Lung microvascular endothelial cell (primary cell): ENCODE measurements at regions not wholly inside any gene's neighbourhood (a gene's known extent, or its start where the extent isn't known, plus 50 kb on each side); places are given as distances from the start of the nearest gene placed in this dataset.
A peak's percentile ranks its signal among the peaks of the same experiment; 100 is the strongest.
"Not testable (repeated sequence)": the region's sequence is repeated elsewhere in the genome, so short reads cannot be mapped to it uniquely, and the experiment has no call there.

ENCODE experiments used
- DNase-seq, 2 donors: peaks; one replicate each; pipeline versions ENCODE4 v3.0.0 to v3.0.0-alpha.2; 2010; ENCODE audit warnings: low read depth in 2 of 2

- no peak for DNase-seq
These were observed 62.0 kb downstream of the CAVIN4 start for GRCh38 chr9:100639854-100640253.

GRCh38 chr9:100640447-100641050 lies 62.7 kb downstream of the CAVIN4 start:
- DNase-seq, result peak in 1 of 2 donors; percentile 17

- no peak for DNase-seq
These were observed 63.3 kb downstream of the CAVIN4 start for GRCh38 chr9:100641166-100641565.

GRCh38 chr9:100652850-100653249 lies 75.0 kb downstream of the CAVIN4 start:
- no peak for DNase-seq

GRCh38 chr9:100653643-100654334 lies 75.9 kb downstream of the CAVIN4 start:
- DNase-seq, result no peak

- DNase-seq, result not testable (repeated sequence)
These were observed 79.0 kb downstream of the CAVIN4 start for GRCh38 chr9:100656851-100657250.

- DNase-seq, result no peak
These were observed 83.8 kb downstream of the CAVIN4 start for GRCh38 chr9:100661668-100662067.

- DNase-seq, result no peak
These were observed 84.2 kb downstream of the CAVIN4 start for GRCh38 chr9:100662122-100662521.

- no peak for DNase-seq
These were observed 89.6 kb downstream of the CAVIN4 start for GRCh38 chr9:100667448-100667847.

GRCh38 chr9:100668024-100668423 lies 90.1 kb downstream of the CAVIN4 start:
- DNase-seq, result no peak

GRCh38 chr9:100669968-100670367 lies 92.1 kb downstream of the CAVIN4 start:
- no peak for DNase-seq

GRCh38 chr9:100670719-100671118 lies 92.8 kb downstream of the CAVIN4 start:
- DNase-seq, result no peak

GRCh38 chr9:100671898-100672297 lies 94.0 kb downstream of the CAVIN4 start:
- DNase-seq, result no peak

GRCh38 chr9:100673249-100673648 lies 95.4 kb downstream of the CAVIN4 start:
- DNase-seq, result no peak

GRCh38 chr9:100674419-100675122 lies 96.7 kb downstream of the CAVIN4 start:
- no peak for DNase-seq

GRCh38 chr9:100679834-100680233 lies 102.0 kb downstream of the CAVIN4 start:
- DNase-seq, result no peak

- no peak for DNase-seq
These were observed 108.5 kb downstream of the CAVIN4 start for GRCh38 chr9:100686420-100686819.

GRCh38 chr9:100689635-100690034 lies 111.8 kb downstream of the CAVIN4 start:
- DNase-seq, result no peak

- DNase-seq, result no peak
These were observed 112.6 kb downstream of the CAVIN4 start for GRCh38 chr9:100690438-100690837.

- DNase-seq, result no peak
These were observed 119.5 kb downstream of the CAVIN4 start for GRCh38 chr9:100697339-100697738.

GRCh38 chr9:100698945-100699344 lies 121.1 kb downstream of the CAVIN4 start:
- DNase-seq, result no peak

GRCh38 chr9:100699668-100700067 lies 121.8 kb downstream of the CAVIN4 start:
- no peak for DNase-seq
